Adrenal gland (tissue), 5 donors: ENCODE measurements at regions not wholly inside any gene's neighbourhood (a gene's known extent, or its start where the extent isn't known, plus 50 kb on each side); places are given as distances from the start of the nearest gene placed in this dataset.

Experiments used
- POLR2A ChIP-seq, 2 donors: fragments of 450-650 bp; IDR thresholded peaks; one replicate each; pipeline ENCODE4 v1.6.1; 2017; ENCODE audit warnings: antibody characterized with exemption in 2 of 2, mild to moderate bottlenecking in 2 of 2, moderate library complexity in 1 of 2
- TF ChIP-seq, protein P1 (sequence below), 6 experiments: fragments of 450-650 bp in 4 of 6; fragments of 200-600 bp in 2 of 6; sonication (generic) in 1 of 6; IDR thresholded peaks; 1 replicate in 5 of 6; 2 replicates in 1 of 6; pipeline versions ENCODE4 v1.5.1 to v1.8.0; 2016 to 2021; ENCODE audit warnings: antibody characterized with exemption in 6 of 6, mild to moderate bottlenecking in 2 of 6, moderate library complexity in 1 of 6
- donor health status: DM: no; HTN: no; CAD: no.

DNA sequence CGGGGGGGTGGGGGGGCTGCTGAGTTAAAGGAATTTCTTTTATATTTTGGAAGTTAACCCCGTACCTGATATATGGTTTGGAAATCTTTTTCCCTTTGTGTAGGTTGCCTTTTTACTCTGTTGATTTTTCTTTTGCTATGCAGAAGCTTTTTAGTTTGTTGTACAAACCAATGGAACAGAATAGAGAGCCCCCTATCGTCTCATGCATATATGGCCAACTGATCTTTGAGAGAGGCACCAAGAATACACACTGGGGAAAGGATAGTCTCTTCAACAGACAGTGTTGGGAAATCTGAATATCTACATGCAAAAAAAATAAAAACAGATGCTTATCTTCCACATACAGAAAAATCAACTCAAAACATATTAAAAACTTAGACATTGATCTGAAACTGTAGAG is 647.8 kb upstream of the KLHL29 start:
- TF ChIP-seq, protein P1, sequence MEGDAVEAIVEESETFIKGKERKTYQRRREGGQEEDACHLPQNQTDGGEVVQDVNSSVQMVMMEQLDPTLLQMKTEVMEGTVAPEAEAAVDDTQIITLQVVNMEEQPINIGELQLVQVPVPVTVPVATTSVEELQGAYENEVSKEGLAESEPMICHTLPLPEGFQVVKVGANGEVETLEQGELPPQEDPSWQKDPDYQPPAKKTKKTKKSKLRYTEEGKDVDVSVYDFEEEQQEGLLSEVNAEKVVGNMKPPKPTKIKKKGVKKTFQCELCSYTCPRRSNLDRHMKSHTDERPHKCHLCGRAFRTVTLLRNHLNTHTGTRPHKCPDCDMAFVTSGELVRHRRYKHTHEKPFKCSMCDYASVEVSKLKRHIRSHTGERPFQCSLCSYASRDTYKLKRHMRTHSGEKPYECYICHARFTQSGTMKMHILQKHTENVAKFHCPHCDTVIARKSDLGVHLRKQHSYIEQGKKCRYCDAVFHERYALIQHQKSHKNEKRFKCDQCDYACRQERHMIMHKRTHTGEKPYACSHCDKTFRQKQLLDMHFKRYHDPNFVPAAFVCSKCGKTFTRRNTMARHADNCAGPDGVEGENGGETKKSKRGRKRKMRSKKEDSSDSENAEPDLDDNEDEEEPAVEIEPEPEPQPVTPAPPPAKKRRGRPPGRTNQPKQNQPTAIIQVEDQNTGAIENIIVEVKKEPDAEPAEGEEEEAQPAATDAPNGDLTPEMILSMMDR (IDR thresholded peaks at IDR 0.05): no peak
- no peak for TF ChIP-seq POLR2A (IDR thresholded peaks at IDR 0.05)
